PC-9 (cell line): ENCODE measurements at regions not wholly inside any gene's neighbourhood (a gene's known extent, or its start where the extent isn't known, plus 50 kb on each side); places are given as distances from the start of the nearest gene placed in this dataset.

Source experiments
- EZH2 ChIP-seq: fragments of 200-600 bp; sonication (generic); IDR thresholded peaks from 2 replicates; pipeline ENCODE4 v1.8.0; 2017; ENCODE audit warnings: antibody characterized with exemption, low read depth
- TF ChIP-seq, protein P1 (sequence below): fragments of 200-600 bp; sonication (generic); conservative IDR thresholded peaks from 2 replicates; pipeline ENCODE4 v1.6.1; 2017; ENCODE audit warnings: mixed run types, antibody characterized with exemption, mild to moderate bottlenecking, moderate library complexity

DNA sequence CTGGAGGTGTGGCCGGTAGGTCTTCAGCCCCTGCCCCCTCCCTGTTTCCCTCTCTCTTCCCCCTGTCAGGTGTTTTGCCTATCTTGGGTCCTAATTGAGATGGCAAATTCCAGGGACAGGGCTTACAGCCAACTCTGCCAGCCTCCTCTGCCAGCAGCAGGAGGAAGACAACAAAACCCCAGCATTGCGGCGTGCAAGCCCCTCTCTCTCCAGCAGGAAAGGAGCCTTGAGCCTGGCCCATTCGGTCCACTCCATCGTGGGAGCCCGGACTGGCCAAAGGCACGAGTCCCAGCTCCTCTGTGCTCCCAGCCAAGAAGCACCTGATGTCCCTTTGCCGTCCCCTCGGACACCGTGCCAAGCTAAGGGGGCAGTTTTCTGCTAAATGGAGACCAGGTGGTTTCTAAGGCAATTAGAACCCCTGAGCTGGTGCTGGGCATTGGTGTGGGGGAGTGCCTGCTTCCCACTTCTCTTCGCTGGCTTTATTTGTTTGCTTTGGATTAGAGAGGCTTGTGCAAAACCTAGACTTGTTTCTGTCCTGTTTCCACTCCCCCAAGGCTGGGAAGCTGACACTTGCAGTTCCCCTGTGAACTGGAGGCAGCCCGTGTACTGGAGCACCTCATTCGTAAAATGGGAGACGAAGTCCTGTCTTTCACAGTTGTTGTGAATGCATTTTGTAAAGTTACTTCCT is 57.1 kb upstream of the LHX5 start:
- TF ChIP-seq EZH2 = no peak
- TF ChIP-seq, protein P1, sequence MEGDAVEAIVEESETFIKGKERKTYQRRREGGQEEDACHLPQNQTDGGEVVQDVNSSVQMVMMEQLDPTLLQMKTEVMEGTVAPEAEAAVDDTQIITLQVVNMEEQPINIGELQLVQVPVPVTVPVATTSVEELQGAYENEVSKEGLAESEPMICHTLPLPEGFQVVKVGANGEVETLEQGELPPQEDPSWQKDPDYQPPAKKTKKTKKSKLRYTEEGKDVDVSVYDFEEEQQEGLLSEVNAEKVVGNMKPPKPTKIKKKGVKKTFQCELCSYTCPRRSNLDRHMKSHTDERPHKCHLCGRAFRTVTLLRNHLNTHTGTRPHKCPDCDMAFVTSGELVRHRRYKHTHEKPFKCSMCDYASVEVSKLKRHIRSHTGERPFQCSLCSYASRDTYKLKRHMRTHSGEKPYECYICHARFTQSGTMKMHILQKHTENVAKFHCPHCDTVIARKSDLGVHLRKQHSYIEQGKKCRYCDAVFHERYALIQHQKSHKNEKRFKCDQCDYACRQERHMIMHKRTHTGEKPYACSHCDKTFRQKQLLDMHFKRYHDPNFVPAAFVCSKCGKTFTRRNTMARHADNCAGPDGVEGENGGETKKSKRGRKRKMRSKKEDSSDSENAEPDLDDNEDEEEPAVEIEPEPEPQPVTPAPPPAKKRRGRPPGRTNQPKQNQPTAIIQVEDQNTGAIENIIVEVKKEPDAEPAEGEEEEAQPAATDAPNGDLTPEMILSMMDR = no peak
